ENCODE measurements at regions not wholly inside any gene's neighbourhood (a gene's known extent, or its start where the extent isn't known, plus 50 kb on each side); places are given as distances from the start of the nearest gene placed in this dataset.

DNA sequence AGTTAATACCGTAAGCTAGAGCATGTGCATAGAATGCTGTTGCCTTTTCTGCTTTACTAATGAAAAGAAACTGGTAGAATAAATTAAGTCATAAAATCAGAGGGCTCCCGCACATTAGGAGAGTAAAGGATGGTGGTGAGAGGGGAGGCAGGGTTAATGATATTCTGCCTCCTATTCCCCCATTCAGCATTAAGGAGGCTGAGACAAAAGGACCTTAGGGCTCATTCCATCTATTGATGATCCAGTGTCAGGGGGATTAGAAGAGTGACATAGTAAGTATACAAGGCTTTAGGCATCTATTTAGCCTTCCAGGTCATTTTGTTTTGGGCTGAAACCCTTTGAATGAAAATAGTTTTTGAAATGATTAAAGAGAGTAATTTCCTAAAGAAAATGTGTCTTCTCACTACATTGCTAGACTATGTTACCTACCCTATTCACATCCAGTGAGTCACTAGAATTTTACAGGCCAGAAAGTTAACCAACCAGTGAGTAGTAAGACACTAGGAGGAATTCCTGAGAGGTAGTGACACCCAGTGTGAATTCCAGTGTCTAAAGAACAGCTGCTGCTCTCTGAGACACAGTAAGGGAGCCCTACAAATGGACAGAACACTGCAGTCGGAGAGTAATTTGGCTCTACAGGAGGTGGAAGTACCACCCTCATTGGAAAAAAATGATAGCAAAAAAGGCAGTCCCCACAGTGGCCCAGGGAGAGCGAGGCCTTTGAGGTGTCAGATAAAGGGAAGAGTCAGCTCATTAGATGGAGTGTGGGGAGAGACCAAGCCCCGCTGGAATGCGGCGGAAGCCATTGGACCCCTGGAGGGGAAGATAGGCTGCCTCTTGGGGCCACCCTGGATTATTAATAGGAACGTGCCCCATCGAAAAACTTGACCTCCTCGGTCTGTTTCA, 67.6 kb downstream of the TUSC7 start:
- TF ChIP-seq, protein P1, sequence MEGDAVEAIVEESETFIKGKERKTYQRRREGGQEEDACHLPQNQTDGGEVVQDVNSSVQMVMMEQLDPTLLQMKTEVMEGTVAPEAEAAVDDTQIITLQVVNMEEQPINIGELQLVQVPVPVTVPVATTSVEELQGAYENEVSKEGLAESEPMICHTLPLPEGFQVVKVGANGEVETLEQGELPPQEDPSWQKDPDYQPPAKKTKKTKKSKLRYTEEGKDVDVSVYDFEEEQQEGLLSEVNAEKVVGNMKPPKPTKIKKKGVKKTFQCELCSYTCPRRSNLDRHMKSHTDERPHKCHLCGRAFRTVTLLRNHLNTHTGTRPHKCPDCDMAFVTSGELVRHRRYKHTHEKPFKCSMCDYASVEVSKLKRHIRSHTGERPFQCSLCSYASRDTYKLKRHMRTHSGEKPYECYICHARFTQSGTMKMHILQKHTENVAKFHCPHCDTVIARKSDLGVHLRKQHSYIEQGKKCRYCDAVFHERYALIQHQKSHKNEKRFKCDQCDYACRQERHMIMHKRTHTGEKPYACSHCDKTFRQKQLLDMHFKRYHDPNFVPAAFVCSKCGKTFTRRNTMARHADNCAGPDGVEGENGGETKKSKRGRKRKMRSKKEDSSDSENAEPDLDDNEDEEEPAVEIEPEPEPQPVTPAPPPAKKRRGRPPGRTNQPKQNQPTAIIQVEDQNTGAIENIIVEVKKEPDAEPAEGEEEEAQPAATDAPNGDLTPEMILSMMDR (IDR thresholded peaks at IDR 0.05): no peak
- TF ChIP-seq POLR2AphosphoS5 (IDR thresholded peaks at IDR 0.05): no peak
- TF ChIP-seq POLR2A (IDR thresholded peaks at IDR 0.05): no peak
